ENCODE measurements at regions not wholly inside any gene's neighbourhood (a gene's known extent, or its start where the extent isn't known, plus 50 kb on each side); places are given as distances from the start of the nearest gene placed in this dataset.

DNA sequence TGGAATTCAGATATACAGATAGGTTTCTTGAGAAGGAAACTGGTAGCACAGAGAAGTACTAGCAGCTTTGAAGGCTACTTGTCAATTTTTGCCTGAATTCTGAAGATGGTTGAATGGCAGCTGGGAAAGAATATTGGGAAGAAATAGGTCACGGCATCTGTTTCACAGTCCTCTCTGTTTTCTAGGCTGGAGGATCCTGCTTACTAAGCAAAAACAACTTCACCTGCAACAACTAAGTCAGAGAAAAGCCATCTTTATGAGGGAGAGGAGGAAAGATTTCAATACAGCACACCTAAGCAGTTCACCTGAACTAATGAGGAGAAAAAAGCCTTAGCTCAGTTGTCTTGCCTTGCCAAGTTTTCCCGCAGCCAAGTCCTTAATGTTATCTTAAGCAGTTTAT, 975.5 kb upstream of the EPHA7 start:
- Histone ChIP-seq H3K4me3 (replicated peaks in 1 of 4; ENCODE audit: control extremely low read depth in 1 of 4, insufficient read depth in 1 of 4, low read depth in 3 of 4, low read length in 4 of 4) (no peak overlapping the region), H3K9me3 (ENCODE audit: control insufficient read depth, insufficient read depth, low read depth, low read length) (no peaks in the 10 kb centered on the region), H3K4me2 (ENCODE audit: extremely low read depth, insufficient read depth, low read length) (no peak overlapping the region), H3K27me3 (ENCODE audit: control insufficient read depth, insufficient read depth, low read length) (no peaks in the 10 kb centered on the region), H3K36me3 (ENCODE audit: control insufficient read depth, insufficient read depth, low read length) (no peaks in the 10 kb centered on the region), H3K79me2 (ENCODE audit: control insufficient read depth, insufficient read depth, low read length) (no peaks in the 10 kb centered on the region), H3K9ac (ENCODE audit: insufficient read depth, low read length) (no peak overlapping the region), H4K20me1 (ENCODE audit: control insufficient read depth, extremely low read depth, insufficient read depth, low read length) (no peaks in the 10 kb centered on the region), H3K4me1 (ENCODE audit: control insufficient read depth, extremely low read depth, insufficient read depth, low read length) (no peaks in the 10 kb centered on the region), H2AFZ (ENCODE audit: low read length) (no peak overlapping the region), H3K27ac (ENCODE audit: insufficient read depth, low read length) (no peak overlapping the region)
- no peak for DNase-seq (ENCODE audit: low read depth in 2 of 2)
- no peak for TF ChIP-seq EZH2 (IDR thresholded peaks at IDR 0.05; ENCODE audit: low read length, missing control alignments)
- TF ChIP-seq, protein P1, sequence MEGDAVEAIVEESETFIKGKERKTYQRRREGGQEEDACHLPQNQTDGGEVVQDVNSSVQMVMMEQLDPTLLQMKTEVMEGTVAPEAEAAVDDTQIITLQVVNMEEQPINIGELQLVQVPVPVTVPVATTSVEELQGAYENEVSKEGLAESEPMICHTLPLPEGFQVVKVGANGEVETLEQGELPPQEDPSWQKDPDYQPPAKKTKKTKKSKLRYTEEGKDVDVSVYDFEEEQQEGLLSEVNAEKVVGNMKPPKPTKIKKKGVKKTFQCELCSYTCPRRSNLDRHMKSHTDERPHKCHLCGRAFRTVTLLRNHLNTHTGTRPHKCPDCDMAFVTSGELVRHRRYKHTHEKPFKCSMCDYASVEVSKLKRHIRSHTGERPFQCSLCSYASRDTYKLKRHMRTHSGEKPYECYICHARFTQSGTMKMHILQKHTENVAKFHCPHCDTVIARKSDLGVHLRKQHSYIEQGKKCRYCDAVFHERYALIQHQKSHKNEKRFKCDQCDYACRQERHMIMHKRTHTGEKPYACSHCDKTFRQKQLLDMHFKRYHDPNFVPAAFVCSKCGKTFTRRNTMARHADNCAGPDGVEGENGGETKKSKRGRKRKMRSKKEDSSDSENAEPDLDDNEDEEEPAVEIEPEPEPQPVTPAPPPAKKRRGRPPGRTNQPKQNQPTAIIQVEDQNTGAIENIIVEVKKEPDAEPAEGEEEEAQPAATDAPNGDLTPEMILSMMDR (conservative IDR thresholded peaks at IDR 0.05 in 1 of 2, IDR thresholded peaks at IDR 0.05 in 1 of 2; ENCODE audit: low read depth in 1 of 2, low read length in 2 of 2), result no peak

DNA sequence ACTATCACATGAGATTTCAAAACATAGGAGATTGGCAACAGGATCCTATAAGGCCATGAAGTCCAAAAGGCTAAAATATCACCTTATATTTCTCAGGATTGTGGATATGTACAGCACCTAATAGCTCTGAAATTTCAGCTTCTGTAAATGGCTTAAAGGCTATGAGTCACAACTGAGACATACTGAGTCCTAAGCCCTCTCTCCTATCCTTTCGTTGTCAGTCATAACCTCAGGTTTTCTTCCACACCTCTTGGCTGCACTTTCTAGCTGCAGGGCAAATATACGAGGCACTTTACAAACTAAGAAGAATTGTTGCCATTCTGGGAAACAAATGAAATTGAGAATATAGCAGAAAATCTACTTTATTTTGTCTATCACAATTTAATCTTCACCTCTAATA, 969.9 kb upstream of the EPHA7 start:
- H3K4me1 ChIP-seq (ENCODE audit: control insufficient read depth, extremely low read depth, insufficient read depth, low read length), result no peaks in the 10 kb centered on the region
- H3K9me3 ChIP-seq (ENCODE audit: control insufficient read depth, insufficient read depth, low read depth, low read length), result no peaks in the 10 kb centered on the region
- no peak overlapping the region for H2AFZ ChIP-seq (ENCODE audit: low read length)
- H3K36me3 ChIP-seq (ENCODE audit: control insufficient read depth, insufficient read depth, low read length), result no peaks in the 10 kb centered on the region
- H3K4me3 ChIP-seq (replicated peaks in 1 of 4; ENCODE audit: control extremely low read depth in 1 of 4, insufficient read depth in 1 of 4, low read depth in 3 of 4, low read length in 4 of 4), result no peak overlapping the region
- TF ChIP-seq EZH2 (IDR thresholded peaks at IDR 0.05; ENCODE audit: low read length, missing control alignments), result no peak
- H3K27me3 ChIP-seq (ENCODE audit: control insufficient read depth, insufficient read depth, low read length), result no peaks in the 10 kb centered on the region
- H3K9ac ChIP-seq (ENCODE audit: insufficient read depth, low read length), result no peak overlapping the region
- no peaks in the 10 kb centered on the region for H3K79me2 ChIP-seq (ENCODE audit: control insufficient read depth, insufficient read depth, low read length)
- DNase-seq (ENCODE audit: low read depth in 2 of 2), result no peak
- no peak overlapping the region for H3K4me2 ChIP-seq (ENCODE audit: extremely low read depth, insufficient read depth, low read length)
- no peak overlapping the region for H3K27ac ChIP-seq (ENCODE audit: insufficient read depth, low read length)
- no peaks in the 10 kb centered on the region for H4K20me1 ChIP-seq (ENCODE audit: control insufficient read depth, extremely low read depth, insufficient read depth, low read length)

DNA sequence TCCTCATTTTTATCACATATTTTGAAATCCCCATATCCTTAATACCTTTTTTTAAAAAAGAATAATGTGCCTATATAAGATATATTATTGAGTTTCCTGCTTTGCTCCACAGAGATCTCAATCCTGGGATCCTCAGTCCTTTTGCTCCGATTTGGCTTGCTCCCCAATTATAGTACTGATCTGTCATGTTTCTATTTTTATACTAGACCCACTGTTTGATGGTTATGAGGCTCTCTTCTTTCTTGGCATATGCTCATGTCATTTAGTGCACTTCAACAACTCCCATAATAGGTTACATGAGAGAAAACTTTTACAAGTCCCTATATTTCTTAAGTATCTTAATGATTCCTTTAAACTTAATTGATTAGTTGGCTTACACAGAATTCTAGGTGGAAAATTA, 958.5 kb upstream of the EPHA7 start:
- Histone ChIP-seq H2AFZ (ENCODE audit: low read length) (no peak overlapping the region), H3K4me1 (ENCODE audit: control insufficient read depth, extremely low read depth, insufficient read depth, low read length) (no peaks in the 10 kb centered on the region), H3K9ac (ENCODE audit: insufficient read depth, low read length) (no peak overlapping the region), H3K79me2 (ENCODE audit: control insufficient read depth, insufficient read depth, low read length) (no peaks in the 10 kb centered on the region), H4K20me1 (ENCODE audit: control insufficient read depth, extremely low read depth, insufficient read depth, low read length) (no peaks in the 10 kb centered on the region), H3K9me3 (ENCODE audit: control insufficient read depth, insufficient read depth, low read depth, low read length) (no peaks in the 10 kb centered on the region), H3K4me2 (ENCODE audit: extremely low read depth, insufficient read depth, low read length) (no peak overlapping the region), H3K27me3 (ENCODE audit: control insufficient read depth, insufficient read depth, low read length) (no peaks in the 10 kb centered on the region), H3K27ac (ENCODE audit: insufficient read depth, low read length) (no peak overlapping the region), H3K36me3 (ENCODE audit: control insufficient read depth, insufficient read depth, low read length) (no peaks in the 10 kb centered on the region), H3K4me3 (replicated peaks in 1 of 4; ENCODE audit: control extremely low read depth in 1 of 4, insufficient read depth in 1 of 4, low read depth in 3 of 4, low read length in 4 of 4) (no peak overlapping the region)
- TF ChIP-seq EZH2 (IDR thresholded peaks at IDR 0.05; ENCODE audit: low read length, missing control alignments), result no peak
- TF ChIP-seq, protein P1 (conservative IDR thresholded peaks at IDR 0.05 in 1 of 2, IDR thresholded peaks at IDR 0.05 in 1 of 2; ENCODE audit: low read depth in 1 of 2, low read length in 2 of 2), result no peak
- DNase-seq (ENCODE audit: low read depth in 2 of 2), result no peak
